Activated naive CD4-positive, alpha-beta T cell treated with anti-CD3 and anti-CD28 coated beads, Interleukin-2, amount 10 ng/mL, durations not matched to agents 7 days and 5 days (primary cell): ENCODE measurements at regions not wholly inside any gene's neighbourhood (a gene's known extent, or its start where the extent isn't known, plus 50 kb on each side); places are given as distances from the start of the nearest gene placed in this dataset.

Experiments used
- CTCF ChIA-PET: fragments of 350-600 bp; sonication (Branson Sonifier 250); formaldehyde crosslinking; loops from one replicate; lab custom pipeline; 2021; ENCODE audit warnings: antibody characterized with exemption; lab: Charles Lee
- DNase-seq: peaks from one replicate; pipeline ENCODE4 v3.0.0-alpha.2; 2020
- H3K27ac Mint-ChIP-seq: one replicate; pipeline ENCODE4 v1.8.0; 2021; ENCODE audit warnings: mild to moderate bottlenecking, moderate library complexity, mixed read lengths
- H3K27me3 Mint-ChIP-seq: one replicate; pipeline ENCODE4 v1.8.0; 2021; ENCODE audit warnings: mild to moderate bottlenecking, mixed read lengths
- H3K36me3 Mint-ChIP-seq: one replicate; pipeline ENCODE4 v1.8.0; 2021; ENCODE audit warnings: mixed read lengths
- H3K4me1 Mint-ChIP-seq: one replicate; pipeline ENCODE4 v1.8.0; 2021; ENCODE audit warnings: mixed read lengths
- H3K4me3 Mint-ChIP-seq: one replicate; pipeline ENCODE4 v1.8.0; 2021; ENCODE audit warnings: mild to moderate bottlenecking, moderate library complexity, mixed read lengths
- H3K9me3 Mint-ChIP-seq: one replicate; pipeline ENCODE4 v1.8.0; 2021; ENCODE audit warnings: mixed read lengths

GRCh38 chr4:116449764-116450163 lies 635.6 kb downstream of the TRAM1L1 start:
- Mint-ChIP-seq H3K9me3 (no peaks in the 10 kb centered on the region), H3K4me1 (no peaks in the 10 kb centered on the region), H3K27me3 (no peaks in the 10 kb centered on the region), H3K27ac (no peak overlapping the region), H3K36me3 (no peaks in the 10 kb centered on the region), H3K4me3 (no peak overlapping the region)
- CTCF ChIA-PET, result no interaction called here
- DNase-seq, result no peak

GRCh38 chr4:116444117-116444516 lies 641.3 kb downstream of the TRAM1L1 start:
- H3K4me3 Mint-ChIP-seq, result no peak overlapping the region
- CTCF ChIA-PET, result no interaction called here

GRCh38 chr4:116438981-116439729 lies 646.2 kb downstream of the TRAM1L1 start:
- Mint-ChIP-seq H3K27ac (no peak overlapping the region), H3K27me3 (no peaks in the 10 kb centered on the region), H3K4me1 (no peaks in the 10 kb centered on the region), H3K4me3 (no peak overlapping the region), H3K9me3 (no peaks in the 10 kb centered on the region), H3K36me3 (no peaks in the 10 kb centered on the region)
- DNase-seq, result no peak
- CTCF ChIA-PET, result interaction anchor here (0.6 kb wide), 1 partner anchor 199 kb away, joined by 4 read pairs; no protein-coding TSS in a partner anchor

More at GRCh38 chr4:116444117-116444516, 641.3 kb downstream of the TRAM1L1 start:
- DNase-seq, result no peak
- no peaks in the 10 kb centered on the region for H3K27me3 Mint-ChIP-seq
- no peaks in the 10 kb centered on the region for H3K4me1 Mint-ChIP-seq
- no peak overlapping the region for H3K27ac Mint-ChIP-seq
- no peaks in the 10 kb centered on the region for H3K36me3 Mint-ChIP-seq
- H3K9me3 Mint-ChIP-seq, result no peaks in the 10 kb centered on the region

- no peaks in the 10 kb centered on the region for H3K36me3 Mint-ChIP-seq
- H3K4me3 Mint-ChIP-seq, result no peak overlapping the region
- no peak overlapping the region for H3K27ac Mint-ChIP-seq
- no peak for DNase-seq
- CTCF ChIA-PET, result no interaction called here
- no peaks in the 10 kb centered on the region for H3K9me3 Mint-ChIP-seq
- H3K27me3 Mint-ChIP-seq, result no peaks in the 10 kb centered on the region
- no peaks in the 10 kb centered on the region for H3K4me1 Mint-ChIP-seq
Measured at GRCh38 chr4:116438417-116438816, 647.0 kb downstream of the TRAM1L1 start.

GRCh38 chr4:116427666-116428065 lies 657.7 kb downstream of the TRAM1L1 start:
- no peak overlapping the region for H3K27ac Mint-ChIP-seq
- H3K4me3 Mint-ChIP-seq, result no peak overlapping the region
- H3K9me3 Mint-ChIP-seq, result peaks cover 10% of the 10 kb centered on the region
- no peak for DNase-seq
- no peaks in the 10 kb centered on the region for H3K36me3 Mint-ChIP-seq
- no peaks in the 10 kb centered on the region for H3K27me3 Mint-ChIP-seq
- CTCF ChIA-PET, result no interaction called here
- no peaks in the 10 kb centered on the region for H3K4me1 Mint-ChIP-seq

GRCh38 chr4:116413222-116413621 lies 672.2 kb downstream of the TRAM1L1 start:
- H3K4me1 Mint-ChIP-seq, result no peaks in the 10 kb centered on the region
- no peaks in the 10 kb centered on the region for H3K36me3 Mint-ChIP-seq
- no peak overlapping the region for H3K4me3 Mint-ChIP-seq
- no peaks in the 10 kb centered on the region for H3K27me3 Mint-ChIP-seq
- H3K9me3 Mint-ChIP-seq, result peaks cover 7% of the 10 kb centered on the region
- no peak overlapping the region for H3K27ac Mint-ChIP-seq
- CTCF ChIA-PET, result no interaction called here
- DNase-seq, result no peak

- Mint-ChIP-seq H3K4me1 (no peaks in the 10 kb centered on the region), H3K27ac (no peak overlapping the region), H3K9me3 (no peaks in the 10 kb centered on the region), H3K27me3 (no peaks in the 10 kb centered on the region), H3K36me3 (no peaks in the 10 kb centered on the region), H3K4me3 (no peak overlapping the region)
- no peak for DNase-seq
- CTCF ChIA-PET, result no interaction called here
Measured at GRCh38 chr4:116401293-116401692, 684.1 kb downstream of the TRAM1L1 start.

GRCh38 chr4:116400480-116400879 lies 684.9 kb downstream of the TRAM1L1 start:
- Mint-ChIP-seq H3K9me3 (peaks cover 4% of the 10 kb centered on the region), H3K4me3 (no peak overlapping the region), H3K36me3 (no peaks in the 10 kb centered on the region), H3K27me3 (no peaks in the 10 kb centered on the region), H3K4me1 (no peaks in the 10 kb centered on the region), H3K27ac (no peak overlapping the region)
- CTCF ChIA-PET, result no interaction called here
- no peak for DNase-seq

GRCh38 chr4:116397714-116398113 lies 687.7 kb downstream of the TRAM1L1 start:
- H3K9me3 Mint-ChIP-seq, result peaks cover 4% of the 10 kb centered on the region
- no peaks in the 10 kb centered on the region for H3K36me3 Mint-ChIP-seq
- H3K4me3 Mint-ChIP-seq, result no peak overlapping the region
- no peak overlapping the region for H3K27ac Mint-ChIP-seq
- CTCF ChIA-PET, result no interaction called here
- DNase-seq, result no peak
- H3K4me1 Mint-ChIP-seq, result no peaks in the 10 kb centered on the region
- H3K27me3 Mint-ChIP-seq, result no peaks in the 10 kb centered on the region

GRCh38 chr4:116397291-116397690 lies 688.1 kb downstream of the TRAM1L1 start:
- no peak overlapping the region for H3K27ac Mint-ChIP-seq

GRCh38 chr4:116395408-116395807 lies 690.0 kb downstream of the TRAM1L1 start:
- H3K4me1 Mint-ChIP-seq, result no peaks in the 10 kb centered on the region
- peaks cover 4% of the 10 kb centered on the region for H3K9me3 Mint-ChIP-seq
- H3K27me3 Mint-ChIP-seq, result no peaks in the 10 kb centered on the region
- no peaks in the 10 kb centered on the region for H3K36me3 Mint-ChIP-seq
- no peak overlapping the region for H3K27ac Mint-ChIP-seq
- no peak overlapping the region for H3K4me3 Mint-ChIP-seq
- DNase-seq, result no peak
- CTCF ChIA-PET, result no interaction called here

More at GRCh38 chr4:116397291-116397690, 688.1 kb downstream of the TRAM1L1 start:
- H3K27me3 Mint-ChIP-seq, result no peaks in the 10 kb centered on the region
- H3K4me1 Mint-ChIP-seq, result no peaks in the 10 kb centered on the region
- DNase-seq, result no peak
- no peaks in the 10 kb centered on the region for H3K36me3 Mint-ChIP-seq
- CTCF ChIA-PET, result no interaction called here
- peaks cover 4% of the 10 kb centered on the region for H3K9me3 Mint-ChIP-seq
- H3K4me3 Mint-ChIP-seq, result no peak overlapping the region

- peaks cover 5% of the 10 kb centered on the region for H3K9me3 Mint-ChIP-seq
- H3K27me3 Mint-ChIP-seq, result no peaks in the 10 kb centered on the region
- no peak overlapping the region for H3K4me3 Mint-ChIP-seq
- no peaks in the 10 kb centered on the region for H3K4me1 Mint-ChIP-seq
- no peak overlapping the region for H3K27ac Mint-ChIP-seq
- H3K36me3 Mint-ChIP-seq, result no peaks in the 10 kb centered on the region
- CTCF ChIA-PET, result no interaction called here
- no peak for DNase-seq
Measured at GRCh38 chr4:116391020-116391419, 694.4 kb downstream of the TRAM1L1 start.

- Mint-ChIP-seq H3K4me3 (no peak overlapping the region), H3K27ac (no peak overlapping the region), H3K27me3 (no peaks in the 10 kb centered on the region), H3K4me1 (no peaks in the 10 kb centered on the region), H3K36me3 (no peaks in the 10 kb centered on the region), H3K9me3 (peaks cover 2% of the 10 kb centered on the region)
- CTCF ChIA-PET, result no interaction called here
- DNase-seq, result no peak
Measured at GRCh38 chr4:116389139-116389538, 696.2 kb downstream of the TRAM1L1 start.

- Mint-ChIP-seq H3K4me3 (no peak overlapping the region), H3K36me3 (no peaks in the 10 kb centered on the region), H3K4me1 (no peaks in the 10 kb centered on the region), H3K27me3 (no peaks in the 10 kb centered on the region), H3K27ac (no peak overlapping the region), H3K9me3 (peaks cover 2% of the 10 kb centered on the region)
- CTCF ChIA-PET, result interaction anchor here (0.7 kb wide), 1 partner anchor 12 kb away, joined by 3 read pairs; no protein-coding TSS in a partner anchor
- no peak for DNase-seq
Measured at GRCh38 chr4:116387937-116388474, 697.4 kb downstream of the TRAM1L1 start.

GRCh38 chr4:116386856-116387255 lies 698.5 kb downstream of the TRAM1L1 start:
- CTCF ChIA-PET, result no interaction called here
- Mint-ChIP-seq H3K4me1 (no peaks in the 10 kb centered on the region), H3K27ac (no peak overlapping the region), H3K9me3 (peaks cover 2% of the 10 kb centered on the region), H3K4me3 (no peak overlapping the region), H3K27me3 (no peaks in the 10 kb centered on the region), H3K36me3 (no peaks in the 10 kb centered on the region)
- DNase-seq, result no peak
